ENCODE measurements at regions not wholly inside any gene's neighbourhood (a gene's known extent, or its start where the extent isn't known, plus 50 kb on each side); places are given as distances from the start of the nearest gene placed in this dataset.

GRCh38 chr4:183384516-183384915 lies 59.9 kb upstream of the CDKN2AIP start:
- FAIRE-seq (no peak), DNase-seq (ENCODE audit: low spot score) (no peak), ATAC-seq (no peak)
- H3K4me1 ChIP-seq (ENCODE audit: insufficient read depth, low read length), result no peaks in the 10 kb centered on the region
- no peaks in the 10 kb centered on the region for H4K20me1 ChIP-seq (ENCODE audit: insufficient read depth, low read length)
- intact Hi-C loops (cut with micrococcal nuclease; ENCODE audit: unreplicated experiment), result no loop called here
- H3K4me2 ChIP-seq (ENCODE audit: low read depth, low read length), result no peak overlapping the region
- peaks cover 10% of the 10 kb centered on the region; the same call in 1 of the 2 replicates for H3K9me3 ChIP-seq (ENCODE audit: low read length)
- H3K9ac ChIP-seq (ENCODE audit: insufficient read depth, low read depth, low read length), result no peak overlapping the region
- in situ Hi-C loops (cut with HindIII; ENCODE audit: extremely low pct_ligation_motif_present, low pct_unique_long_range_greater_than_20kb), result no loop called here
- no peak overlapping the region for H3K27ac ChIP-seq (ENCODE audit: extremely low read length, insufficient read depth, low read length)
- CTCF ChIA-PET (ENCODE audit: low intra/inter-chr PET ratio, low total read pairs), result no interaction called here
- BruUV-seq (replicated peaks), result no TSS peak
- peaks cover 0 to 13% of the 10 kb centered on the region in 2 experiments; a peak in 2 of 5 replicates for H3K27me3 ChIP-seq (ENCODE audit: control insufficient read depth in 1 of 2, insufficient read depth in 2 of 2, low read length in 2 of 2)
- 0% methylated on average over 1 of the region's 1 CpG for WGBS (ENCODE audit: low lambda C conversion rate)
- H3K79me2 ChIP-seq (ENCODE audit: insufficient read depth, low read length), result no peaks in the 10 kb centered on the region
- POLR2A ChIA-PET, result no interaction called here
- no peak overlapping the region for H2AFZ ChIP-seq (ENCODE audit: low read length)
- H3K36me3 ChIP-seq (replicated peaks in 1 of 2; ENCODE audit: control insufficient read depth in 1 of 2, insufficient read depth in 2 of 2, low read length in 2 of 2), result no peaks in the 10 kb centered on the region
- no peak overlapping the region for H3K4me3 ChIP-seq (replicated peaks in 1 of 3; ENCODE audit: insufficient read depth in 1 of 3, low read depth in 2 of 3, low read length in 3 of 3)
- no peak for TF ChIP-seq GABPA (IDR thresholded peaks at IDR 0.05; ENCODE audit: low read depth, low read length)
- TF ChIP-seq GABPA (CRISPR knock-in tag; IDR thresholded peaks at IDR 0.05; ENCODE audit: low read depth), result no peak
- no peak for TF ChIP-seq HBP1 (CRISPR knock-in tag; IDR thresholded peaks at IDR 0.05; ENCODE audit: low read depth)
- no peak for TF ChIP-seq ZNF879 (CRISPR knock-in tag; IDR thresholded peaks at IDR 0.05)
- no peak for TF ChIP-seq NCOR1 (IDR thresholded peaks at IDR 0.05; ENCODE audit: borderline replicate concordance, low read length)
- no peak for TF ChIP-seq LRRFIP1 (CRISPR knock-in tag; conservative IDR thresholded peaks at IDR 0.05)
- TF ChIP-seq ZMYM4 (CRISPR knock-in tag; IDR thresholded peaks at IDR 0.05), result no peak
- TF ChIP-seq NR2F6 (IDR thresholded peaks at IDR 0.05), result no peak
- TF ChIP-seq NR2F6 (CRISPR knock-in tag; IDR thresholded peaks at IDR 0.05), result no peak
- no peak for TF ChIP-seq BCLAF1 (IDR thresholded peaks at IDR 0.05)
- TF ChIP-seq ZNF564 (CRISPR knock-in tag; IDR thresholded peaks at IDR 0.05), result no peak
- TF ChIP-seq ZNF761 (CRISPR knock-in tag; conservative IDR thresholded peaks at IDR 0.05), result no peak
- no peak for TF ChIP-seq HNRNPUL1 (IDR thresholded peaks at IDR 0.05; ENCODE audit: low read depth, low read length)
- no peak for TF ChIP-seq JARID2 (CRISPR knock-in tag; IDR thresholded peaks at IDR 0.05; ENCODE audit: insufficient replicate concordance)
- TF ChIP-seq SAFB2 (CRISPR knock-in tag; IDR thresholded peaks at IDR 0.05; ENCODE audit: borderline replicate concordance, low read depth), result no peak
- no peak for TF ChIP-seq TSC22D2 (CRISPR knock-in tag; IDR thresholded peaks at IDR 0.05; ENCODE audit: borderline replicate concordance)
- no peak for TF ChIP-seq KDM1A (CRISPR knock-in tag; IDR thresholded peaks at IDR 0.05)
- no peak for TF ChIP-seq ZNF281 (CRISPR knock-in tag; IDR thresholded peaks at IDR 0.05; ENCODE audit: borderline replicate concordance)

All from HepG2 (cell line).